ENCODE measurements at regions not wholly inside any gene's neighbourhood (a gene's known extent, or its start where the extent isn't known, plus 50 kb on each side); places are given as distances from the start of the nearest gene placed in this dataset.

- peaks cover 1 to 2% of the 10 kb centered on the region in 2 experiments for H3K27me3 ChIP-seq (ENCODE audit: control insufficient read depth in 2 of 2, insufficient read depth in 2 of 2, low read length in 2 of 2)
- no TSS peak for BruUV-seq (replicated peaks)
These were observed 127.2 kb upstream of the FER start for GRCh38 chr5:108620516-108620915.

More at GRCh38 chr5:108620516-108620915, 127.2 kb upstream of the FER start:
- H3K9ac ChIP-seq (replicated peaks; ENCODE audit: extremely low read depth, insufficient read depth, low read length), result no peak overlapping the region
- DNase-seq (ENCODE audit: low read depth, low spot score) (no peak), FAIRE-seq (no peak)
- no peak overlapping the region for H3K27ac ChIP-seq (ENCODE audit: insufficient read depth, low read depth, low read length)
- no peaks in the 10 kb centered on the region for H3K9me3 ChIP-seq (replicated peaks; ENCODE audit: control insufficient read depth, insufficient read depth, low read length)
- POLR2A ChIA-PET, result no interaction called here
- no peak overlapping the region for H3K4me2 ChIP-seq (ENCODE audit: insufficient read depth, low read length)
- no peaks in the 10 kb centered on the region for H3K79me2 ChIP-seq (ENCODE audit: control insufficient read depth, insufficient read depth, low read length)
- H3K4me1 ChIP-seq (ENCODE audit: control insufficient read depth, extremely low read depth, insufficient read depth, low read length), result no peaks in the 10 kb centered on the region
- no peaks in the 10 kb centered on the region for H3K36me3 ChIP-seq (ENCODE audit: control insufficient read depth in 2 of 2, extremely low read depth in 1 of 2, insufficient read depth in 2 of 2, low read length in 2 of 2)
- H2AFZ ChIP-seq (ENCODE audit: low read depth, low read length), result no peak overlapping the region
- dilution Hi-C loops (cut with MboI; ENCODE audit: extremely low pct_ligation_motif_present, low sequenced_read_pairs), result no loop called here
- TF ChIP-seq MAX (IDR thresholded peaks at IDR 0.05; ENCODE audit: insufficient read depth, insufficient read length) (no peak), POLR2AphosphoS5 (IDR thresholded peaks at IDR 0.05; ENCODE audit: insufficient read depth, low read depth, low read length) (no peak), EZH2 (IDR thresholded peaks at IDR 0.05; ENCODE audit: borderline replicate concordance, low read depth, low read length, severe bottlenecking) (no peak), GATA2 (IDR thresholded peaks at IDR 0.05; ENCODE audit: insufficient read depth, insufficient read length, low read depth, low read length) (no peak), POLR2A (IDR thresholded peaks at IDR 0.05; ENCODE audit: low read depth, low read length) (no peak), MYC (IDR thresholded peaks at IDR 0.05; ENCODE audit: low read depth, low read length) (no peak), JUN (IDR thresholded peaks at IDR 0.05; ENCODE audit: borderline replicate concordance, insufficient read depth, insufficient read length, low read depth) (no peak), CTCF (IDR thresholded peaks at IDR 0.05; ENCODE audit: extremely low read depth in 1 of 2, insufficient read depth in 1 of 2, low read depth in 1 of 2, low read length in 2 of 2) (no peak), FOS (IDR thresholded peaks at IDR 0.05; ENCODE audit: borderline replicate concordance, insufficient read depth, low read length) (no peak)
- CTCF ChIA-PET, result no interaction called here
- no peaks in the 10 kb centered on the region for H3K9me1 ChIP-seq (replicated peaks; ENCODE audit: control insufficient read depth, extremely low read depth, insufficient read depth, low read length)
- no peaks in the 10 kb centered on the region for H4K20me1 ChIP-seq (replicated peaks; ENCODE audit: control insufficient read depth, extremely low read depth, insufficient read depth, low read length)
- no peak overlapping the region for H3K4me3 ChIP-seq (replicated peaks in 1 of 3; ENCODE audit: insufficient read depth in 1 of 3, low read depth in 1 of 3, low read length in 3 of 3)
- intact Hi-C loops (cut with micrococcal nuclease), result no loop called here

All from endothelial cell of umbilical vein (primary cell).